ENCODE measurements at regions not wholly inside any gene's neighbourhood (a gene's known extent, or its start where the extent isn't known, plus 50 kb on each side); places are given as distances from the start of the nearest gene placed in this dataset.

GRCh38 chr14:58763210-58763609, 125.4 kb downstream of the DACT1 start:
- in situ Hi-C loops (cut with MboI) (no loop called here), intact Hi-C loops (cut with micrococcal nuclease; ENCODE audit: unreplicated experiment) (no loop called here)
- Histone ChIP-seq H3K4me1 (ENCODE audit: control insufficient read depth, insufficient read depth, low read length) (no peaks in the 10 kb centered on the region), H3K9ac (ENCODE audit: control insufficient read depth, insufficient read depth, low read length) (no peak overlapping the region), H3K79me2 (ENCODE audit: control insufficient read depth, insufficient read depth, low read length) (no peaks in the 10 kb centered on the region), H3K4me3 (no peak overlapping the region), H3K27ac (ENCODE audit: control insufficient read depth, insufficient read depth) (no peak overlapping the region), H3K36me3 (ENCODE audit: control insufficient read depth in 2 of 2, insufficient read depth in 2 of 2, low read length in 1 of 2) (no peaks in the 10 kb centered on the region), H4K20me1 (ENCODE audit: control insufficient read depth, insufficient read depth) (no peaks in the 10 kb centered on the region), H3K4me2 (ENCODE audit: control insufficient read depth, insufficient read depth) (no peak overlapping the region), H3K9me3 (replicated peaks; ENCODE audit: control insufficient read depth, insufficient read depth, low read length) (no peaks in the 10 kb centered on the region), H3K27me3 (replicated peaks in 1 of 2; ENCODE audit: control insufficient read depth in 2 of 2, insufficient read depth in 2 of 2, low read length in 1 of 2) (no peaks in the 10 kb centered on the region), H2AFZ (ENCODE audit: control insufficient read depth, low read depth, low read length) (no peak overlapping the region)
- TF ChIP-seq ZZZ3 (IDR thresholded peaks at IDR 0.05; ENCODE audit: control insufficient read depth, insufficient read length, low read depth) = no peak
- TF ChIP-seq BACH1 (IDR thresholded peaks at IDR 0.05; ENCODE audit: borderline replicate concordance) = no peak
- no peak for TF ChIP-seq FOXM1 (IDR thresholded peaks at IDR 0.05; ENCODE audit: low read depth, low read length)
- TF ChIP-seq MYC (IDR thresholded peaks at IDR 0.05; ENCODE audit: insufficient read depth, insufficient read length, insufficient replicate concordance, low read length, severe bottlenecking) = no peak
- TF ChIP-seq, protein P1, sequence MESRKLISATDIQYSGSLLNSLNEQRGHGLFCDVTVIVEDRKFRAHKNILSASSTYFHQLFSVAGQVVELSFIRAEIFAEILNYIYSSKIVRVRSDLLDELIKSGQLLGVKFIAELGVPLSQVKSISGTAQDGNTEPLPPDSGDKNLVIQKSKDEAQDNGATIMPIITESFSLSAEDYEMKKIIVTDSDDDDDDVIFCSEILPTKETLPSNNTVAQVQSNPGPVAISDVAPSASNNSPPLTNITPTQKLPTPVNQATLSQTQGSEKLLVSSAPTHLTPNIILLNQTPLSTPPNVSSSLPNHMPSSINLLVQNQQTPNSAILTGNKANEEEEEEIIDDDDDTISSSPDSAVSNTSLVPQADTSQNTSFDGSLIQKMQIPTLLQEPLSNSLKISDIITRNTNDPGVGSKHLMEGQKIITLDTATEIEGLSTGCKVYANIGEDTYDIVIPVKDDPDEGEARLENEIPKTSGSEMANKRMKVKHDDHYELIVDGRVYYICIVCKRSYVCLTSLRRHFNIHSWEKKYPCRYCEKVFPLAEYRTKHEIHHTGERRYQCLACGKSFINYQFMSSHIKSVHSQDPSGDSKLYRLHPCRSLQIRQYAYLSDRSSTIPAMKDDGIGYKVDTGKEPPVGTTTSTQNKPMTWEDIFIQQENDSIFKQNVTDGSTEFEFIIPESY (IDR thresholded peaks at IDR 0.05) = no peak
- TF ChIP-seq CEBPB (IDR thresholded peaks at IDR 0.05; ENCODE audit: borderline replicate concordance in 1 of 2, low read depth in 2 of 2, low read length in 2 of 2) = no peak
- TF ChIP-seq RUNX3 (IDR thresholded peaks at IDR 0.05; ENCODE audit: low read length) = no peak
- no peak for TF ChIP-seq ZNF622 (IDR thresholded peaks at IDR 0.05)
- no peak for TF ChIP-seq ZNF24 (IDR thresholded peaks at IDR 0.05)
- no peak for TF ChIP-seq YBX1 (IDR thresholded peaks at IDR 0.05)
- TF ChIP-seq HDAC6 (IDR thresholded peaks at IDR 0.05; ENCODE audit: unreplicated experiment) = no peak
- no peak for TF ChIP-seq IRF3 (IDR thresholded peaks at IDR 0.05)
- TF ChIP-seq TCF12 (IDR thresholded peaks at IDR 0.05; ENCODE audit: low read depth, low read length) = no peak
- no peak for TF ChIP-seq POLR2AphosphoS2 (IDR thresholded peaks at IDR 0.05; ENCODE audit: low read depth, low read length)
- RAD21 ChIA-PET (ENCODE audit: unreplicated experiment) = no interaction called here
- BruUV-seq (replicated peaks) = no TSS peak
- 75% methylated on average over 4 of the region's 4 CpGs for WGBS (ENCODE audit: insufficient coverage, insufficient replicate concordance, low lambda C conversion rate, missing lambda C conversion rate)
- no peak for DNase-seq (ENCODE audit: low read depth, low spot score)
- CTCF ChIA-PET = no interaction called here
- FAIRE-seq = no peak
- ATAC-seq = no peak
- SMC1A ChIA-PET (ENCODE audit: uncharacterized antibody, unreplicated experiment) = interaction anchor here (0.9 to 1.6 kb wide), 4 partner anchors 11 to 262 kb away, joined by 3 to 7 read pairs (median 4); no protein-coding TSS in a partner anchor
- POLR2A ChIA-PET = interaction anchor here (1.1 kb wide), 1 partner anchor 11 kb away, joined by 3 read pairs; no protein-coding TSS in a partner anchor

All from GM12878 (cell line).